KOPT-K1 (cell line): ENCODE measurements at regions not wholly inside any gene's neighbourhood (a gene's known extent, or its start where the extent isn't known, plus 50 kb on each side); places are given as distances from the start of the nearest gene placed in this dataset.

Source experiments
- H3K27ac ChIP-seq: fragments of 200-600 bp; sonication (generic); 2 replicates; pipeline ENCODE4 v1.5.1; 2016; ENCODE audit warnings: antibody characterized with exemption, mild to moderate bottlenecking, low read depth, low read length; ENCODE audit not compliant: poor library complexity, severe bottlenecking
- H3K36me3 ChIP-seq: fragments of 200-600 bp; sonication (generic); 2 replicates; pipeline ENCODE4 v1.5.1; 2017; ENCODE audit warnings: antibody characterized with exemption, mild to moderate bottlenecking, low read length, moderate library complexity; ENCODE audit not compliant: insufficient read depth
- H3K9me3 ChIP-seq: fragments of 200-600 bp; sonication (generic); 2 replicates; pipeline ENCODE4 v1.5.1; 2017; ENCODE audit warnings: antibody characterized with exemption, low read length, mild to moderate bottlenecking; ENCODE audit not compliant: insufficient read depth, poor library complexity, severe bottlenecking

DNA sequence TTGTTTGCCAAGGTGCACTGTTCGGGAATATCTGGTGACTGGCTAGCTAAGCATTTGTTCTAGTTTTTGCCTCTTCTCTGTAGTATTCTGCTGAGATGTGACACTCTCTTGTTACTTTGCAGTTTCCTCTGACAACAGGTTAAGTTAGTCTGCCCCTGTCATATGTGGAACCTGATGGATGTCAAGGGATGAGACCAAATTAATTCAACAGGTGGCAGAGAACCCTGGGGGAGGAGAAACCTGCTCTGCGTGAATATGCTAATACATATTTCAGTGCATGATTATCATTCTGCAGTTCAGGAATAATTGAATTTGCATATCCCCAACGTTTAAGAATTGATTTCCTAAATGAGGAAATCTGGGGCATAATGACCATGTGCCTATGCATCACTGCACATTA lies 777.3 kb downstream of the PDCD6IP start:
- Histone ChIP-seq H3K9me3 (no peaks in the 10 kb centered on the region), H3K27ac (no peak overlapping the region)

DNA sequence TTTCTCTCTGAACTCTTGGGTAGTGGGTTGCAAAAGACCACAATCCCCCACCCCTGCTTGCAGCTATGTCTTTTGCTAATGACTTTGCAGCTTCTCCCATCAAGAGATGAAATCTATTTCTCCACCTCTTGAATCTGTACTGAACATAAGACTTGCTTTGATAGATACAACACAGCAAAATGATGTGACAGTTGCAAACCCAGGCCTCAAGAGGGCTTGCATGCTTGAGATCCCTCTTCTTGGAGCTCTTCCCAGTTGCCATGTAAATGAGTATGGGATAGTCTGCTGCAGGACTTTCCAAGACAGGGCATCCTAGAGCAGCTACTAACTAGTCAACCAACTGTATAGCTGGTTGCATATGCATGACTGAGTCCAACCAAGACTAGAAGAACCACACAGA lies 783.6 kb downstream of the PDCD6IP start:
- Histone ChIP-seq H3K27ac (no peak overlapping the region), H3K36me3 (no peaks in the 10 kb centered on the region), H3K9me3 (no peaks in the 10 kb centered on the region)

More for the DNA sequence above, 777.3 kb downstream of the PDCD6IP start:
- H3K36me3 ChIP-seq, result no peaks in the 10 kb centered on the region

DNA sequence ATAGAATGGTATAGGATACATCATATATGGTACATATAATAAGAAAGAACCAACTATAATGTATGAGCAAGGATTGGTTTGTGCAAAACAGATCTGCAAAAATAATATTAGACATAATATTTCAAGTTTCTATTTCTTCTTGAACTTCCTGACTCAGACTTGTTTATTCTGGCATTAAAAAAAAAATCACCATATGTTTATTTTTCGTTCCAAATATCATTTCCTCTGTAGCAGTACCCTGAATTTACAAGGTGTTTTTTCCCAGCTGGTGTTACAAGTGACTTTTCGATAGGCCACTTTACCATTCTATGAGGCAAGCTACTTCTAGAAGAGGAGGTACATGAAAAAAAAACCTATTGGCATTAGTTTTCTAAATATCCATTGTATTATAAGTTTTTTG lies 785.0 kb downstream of the PDCD6IP start:
- Histone ChIP-seq H3K36me3 (no peaks in the 10 kb centered on the region), H3K9me3 (no peaks in the 10 kb centered on the region), H3K27ac (no peak overlapping the region)

DNA sequence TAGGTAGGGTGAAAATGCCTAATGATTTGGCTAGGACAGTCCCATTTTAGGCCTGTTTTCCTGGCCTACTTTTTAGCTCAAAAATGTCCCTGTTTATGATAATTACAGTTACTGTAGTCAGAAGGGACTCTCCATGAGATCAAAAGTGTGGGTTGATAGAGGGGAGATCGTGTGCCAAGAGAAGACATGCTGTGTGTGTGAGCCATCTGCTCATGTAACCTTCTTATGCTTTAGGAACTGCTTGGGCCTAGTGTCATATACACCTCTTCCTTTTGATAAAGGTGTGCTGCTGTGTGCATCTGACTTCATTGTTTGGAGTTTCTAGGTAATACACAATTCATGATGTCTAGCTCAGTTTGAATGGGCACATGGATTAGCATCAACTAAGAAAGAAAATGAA lies 786.5 kb downstream of the PDCD6IP start:
- H3K27ac ChIP-seq, result no peak overlapping the region
- H3K9me3 ChIP-seq, result no peaks in the 10 kb centered on the region
- H3K36me3 ChIP-seq, result no peaks in the 10 kb centered on the region

DNA sequence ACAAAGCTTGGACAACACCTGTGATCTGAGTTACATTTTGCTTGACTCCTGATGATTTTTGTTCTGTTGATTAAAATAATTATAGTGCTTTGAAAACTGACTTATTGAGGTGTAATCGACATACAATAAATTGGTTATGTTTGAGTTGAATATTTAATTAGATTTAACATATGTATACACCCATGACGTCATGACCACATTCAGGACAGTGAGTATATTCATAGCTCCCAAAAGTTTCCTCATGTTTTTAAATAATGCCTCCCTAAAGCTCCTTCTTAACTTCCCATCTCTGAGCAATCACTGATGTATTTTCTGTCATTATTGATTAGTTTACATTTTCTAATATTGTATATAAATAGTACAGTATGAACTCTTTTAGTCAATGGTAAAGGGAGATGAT lies 801.2 kb downstream of the PDCD6IP start:
- Histone ChIP-seq H3K9me3 (no peaks in the 10 kb centered on the region), H3K27ac (no peak overlapping the region), H3K36me3 (no peaks in the 10 kb centered on the region)

DNA sequence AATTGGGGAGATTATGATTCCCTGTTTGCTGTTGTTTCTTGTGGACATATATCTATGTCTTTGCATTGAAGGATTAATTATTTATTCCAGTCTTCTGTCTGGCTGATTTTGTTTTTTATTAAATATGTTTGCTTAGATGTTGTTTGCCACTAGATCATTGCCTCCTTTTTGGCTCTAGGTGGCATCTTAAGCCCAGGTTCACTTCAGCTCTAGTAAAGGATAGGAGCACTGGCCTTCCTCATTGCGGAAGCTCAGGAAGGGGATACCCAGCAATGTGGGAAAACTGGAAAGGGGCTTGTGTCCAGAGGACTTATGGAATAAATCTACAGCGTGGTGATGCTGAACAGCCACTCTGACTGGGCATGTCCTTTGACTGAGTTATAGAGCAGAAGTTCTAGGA lies 821.6 kb downstream of the PDCD6IP start:
- Histone ChIP-seq H3K9me3 (no peaks in the 10 kb centered on the region), H3K27ac (no peak overlapping the region), H3K36me3 (no peaks in the 10 kb centered on the region)

DNA sequence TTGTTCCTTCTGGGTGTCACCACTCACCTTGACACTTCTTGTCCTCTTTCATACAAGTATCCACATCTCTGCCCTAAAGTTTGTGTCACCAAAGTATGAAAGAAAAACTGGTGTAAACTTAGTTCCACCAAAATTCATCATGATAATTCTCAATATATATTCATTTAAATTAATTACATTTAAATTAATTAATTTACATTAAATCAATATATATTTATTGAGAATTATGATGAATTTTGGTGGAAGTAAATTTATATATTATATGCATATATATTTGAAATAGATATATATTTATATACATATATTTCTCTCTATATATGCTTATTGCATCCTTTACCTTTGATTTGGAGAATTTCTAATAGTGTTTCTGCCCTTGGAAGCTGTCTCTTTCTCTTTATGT lies 828.3 kb downstream of the PDCD6IP start:
- no peaks in the 10 kb centered on the region for H3K36me3 ChIP-seq

DNA sequence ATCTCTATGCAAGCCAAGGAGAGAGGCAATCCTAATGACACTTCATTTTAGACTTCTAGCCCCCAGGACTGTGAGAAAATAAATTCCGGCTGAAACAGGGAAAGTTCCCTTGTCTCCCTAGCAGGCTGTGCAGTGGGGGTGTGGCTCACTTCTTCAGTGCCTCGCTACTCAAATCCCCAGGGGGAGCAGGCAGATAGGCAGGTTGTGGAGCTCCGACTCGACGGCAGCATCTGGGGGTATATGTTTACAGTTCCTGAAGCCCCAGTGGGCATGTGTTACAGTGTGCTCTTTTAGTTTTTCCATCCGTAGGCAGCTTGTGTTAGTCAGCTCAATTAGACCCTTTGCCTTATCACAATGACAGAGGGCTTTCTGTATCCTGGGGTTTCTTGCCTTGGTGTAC lies 836.5 kb downstream of the PDCD6IP start:
- Histone ChIP-seq H3K27ac (no peak overlapping the region), H3K9me3 (no peaks in the 10 kb centered on the region), H3K36me3 (no peaks in the 10 kb centered on the region)

More for the DNA sequence above, 828.3 kb downstream of the PDCD6IP start:
- H3K9me3 ChIP-seq, result no peaks in the 10 kb centered on the region
- no peak overlapping the region for H3K27ac ChIP-seq

- Histone ChIP-seq H3K27ac (no peak overlapping the region), H3K36me3 (no peaks in the 10 kb centered on the region), H3K9me3 (no peaks in the 10 kb centered on the region)
Observed at GRCh38 chr3:34635352-34635850, 837.0 kb downstream of the PDCD6IP start.

DNA sequence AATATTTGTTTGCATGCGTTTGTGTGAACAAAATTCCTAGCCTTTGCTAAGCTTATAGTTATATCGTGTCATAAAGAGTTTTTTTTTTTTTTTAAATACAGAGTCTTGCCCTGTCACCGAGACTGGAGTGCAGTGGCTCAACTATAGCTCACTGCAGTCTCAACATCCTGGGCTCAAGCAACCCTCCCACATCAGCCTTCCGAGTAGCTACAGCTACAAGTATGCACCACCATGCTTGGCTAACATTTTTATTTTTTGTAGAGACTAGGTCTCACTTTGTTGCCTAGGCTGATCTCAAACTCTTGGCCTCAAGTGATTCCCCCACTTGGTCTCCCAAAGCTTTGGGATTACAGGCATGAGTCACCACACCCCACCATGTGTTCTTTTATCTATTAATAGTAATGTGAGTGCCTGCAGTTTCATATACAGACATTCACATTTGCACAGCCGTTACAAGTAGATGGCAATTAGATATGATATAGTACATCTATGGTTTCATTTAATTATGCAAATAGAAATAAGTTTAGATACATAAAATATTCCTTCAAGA lies 848.6 kb downstream of the PDCD6IP start:
- Histone ChIP-seq H3K27ac (no peak overlapping the region), H3K9me3 (no peaks in the 10 kb centered on the region), H3K36me3 (no peaks in the 10 kb centered on the region)

DNA sequence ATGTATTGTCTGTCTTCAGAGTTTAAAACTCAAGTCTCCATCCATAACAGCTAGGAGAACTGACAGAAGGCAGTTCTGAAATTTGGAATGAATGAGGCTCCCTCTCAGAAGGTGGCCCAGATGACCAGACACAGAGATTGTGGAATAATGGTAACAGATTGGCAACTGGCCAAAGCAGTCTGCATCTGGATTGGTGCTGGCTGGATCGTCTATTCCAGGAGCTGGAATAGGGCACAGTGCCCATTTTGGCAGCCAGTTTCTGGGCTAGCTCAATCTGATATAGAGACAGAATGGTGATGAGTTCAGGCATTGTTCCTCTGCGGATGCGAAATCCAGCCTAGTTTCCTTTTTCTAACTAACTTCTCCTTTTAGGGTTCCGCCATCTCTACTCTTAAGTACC lies 851.7 kb downstream of the PDCD6IP start:
- no peak overlapping the region for H3K27ac ChIP-seq
- no peaks in the 10 kb centered on the region for H3K9me3 ChIP-seq
- H3K36me3 ChIP-seq, result no peaks in the 10 kb centered on the region

DNA sequence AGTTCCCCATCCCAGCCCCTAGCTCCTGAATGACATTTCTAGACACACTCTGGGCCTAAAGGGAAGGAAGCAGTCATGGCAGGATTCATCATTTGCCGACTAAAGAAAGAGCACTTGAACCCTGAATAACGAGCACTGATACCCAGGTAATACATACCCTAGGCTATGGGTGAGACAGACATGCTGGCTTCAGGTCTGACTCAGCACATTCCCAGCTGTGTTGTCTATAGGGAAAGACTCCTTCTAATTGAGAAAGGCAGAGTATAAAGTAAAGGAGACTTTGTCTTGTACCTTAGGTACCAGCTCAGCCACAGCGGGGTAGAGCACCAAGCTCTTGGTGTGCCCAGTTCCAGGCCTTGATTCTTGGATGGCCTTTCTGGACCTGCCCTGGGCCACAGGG lies 870.5 kb downstream of the PDCD6IP start:
- H3K27ac ChIP-seq, result no peak overlapping the region
- no peaks in the 10 kb centered on the region for H3K36me3 ChIP-seq
- H3K9me3 ChIP-seq, result peaks cover 4% of the 10 kb centered on the region

DNA sequence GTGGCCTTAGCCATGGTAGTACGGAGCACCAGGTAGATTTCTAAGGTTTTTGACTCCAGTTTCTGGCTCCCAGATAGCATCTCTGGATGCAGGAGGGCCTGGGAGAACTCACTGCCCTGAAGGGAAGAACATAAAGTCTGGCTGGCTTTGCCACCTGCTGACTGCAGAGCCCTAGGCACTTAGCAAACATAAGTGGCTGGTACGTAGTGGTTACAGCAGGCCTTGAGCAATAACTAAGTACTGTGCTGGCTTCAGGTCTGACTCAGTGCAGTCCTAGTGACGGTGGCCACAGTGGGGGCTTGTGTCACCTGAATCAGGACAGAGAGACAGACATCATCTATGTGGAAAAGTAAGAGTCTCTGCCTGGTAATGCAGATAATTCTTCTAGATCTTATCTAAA lies 871.1 kb downstream of the PDCD6IP start:
- Histone ChIP-seq H3K9me3 (peaks cover 4% of the 10 kb centered on the region), H3K27ac (no peak overlapping the region), H3K36me3 (no peaks in the 10 kb centered on the region)

DNA sequence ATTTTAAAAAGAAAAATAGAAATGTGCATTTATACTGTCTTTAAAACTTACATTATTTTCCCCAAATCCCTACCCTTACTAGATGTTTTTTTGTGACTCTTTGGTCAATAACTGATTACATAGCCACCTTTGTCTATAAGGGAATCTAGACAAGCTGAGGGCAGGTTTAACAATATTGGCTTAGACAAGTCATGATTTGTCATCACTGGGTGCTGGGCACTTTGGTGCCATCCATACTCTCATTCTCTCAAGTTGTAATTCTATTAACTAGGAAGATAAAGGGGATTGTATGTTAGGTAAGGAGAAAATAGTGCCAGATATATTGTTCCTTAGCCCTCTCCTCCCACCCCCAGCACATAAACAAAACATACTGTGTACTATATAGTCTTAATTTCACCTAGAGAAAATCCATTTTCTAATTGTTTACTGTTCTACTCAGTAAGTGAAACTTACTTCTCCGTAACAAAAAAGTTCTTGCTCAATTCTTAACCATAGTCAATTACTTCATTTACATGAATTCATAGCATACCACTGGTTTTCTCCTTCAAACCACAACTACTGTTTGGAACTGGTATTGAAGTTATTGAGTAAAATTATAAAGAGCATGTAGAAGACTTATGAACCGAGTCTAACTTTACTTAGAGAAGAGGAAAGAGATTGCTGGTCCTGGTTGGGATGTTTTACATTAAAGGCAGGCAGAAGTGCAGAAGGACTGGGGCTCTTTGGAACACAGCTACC lies 877.1 kb downstream of the PDCD6IP start:
- Histone ChIP-seq H3K36me3 (no peaks in the 10 kb centered on the region), H3K9me3 (peaks cover 12% of the 10 kb centered on the region), H3K27ac (no peak overlapping the region)

- H3K27ac ChIP-seq, result no peak overlapping the region
- peaks cover 14% of the 10 kb centered on the region for H3K9me3 ChIP-seq
- no peaks in the 10 kb centered on the region for H3K36me3 ChIP-seq
Observed at GRCh38 chr3:34676436-34676835, 878.0 kb downstream of the PDCD6IP start.

DNA sequence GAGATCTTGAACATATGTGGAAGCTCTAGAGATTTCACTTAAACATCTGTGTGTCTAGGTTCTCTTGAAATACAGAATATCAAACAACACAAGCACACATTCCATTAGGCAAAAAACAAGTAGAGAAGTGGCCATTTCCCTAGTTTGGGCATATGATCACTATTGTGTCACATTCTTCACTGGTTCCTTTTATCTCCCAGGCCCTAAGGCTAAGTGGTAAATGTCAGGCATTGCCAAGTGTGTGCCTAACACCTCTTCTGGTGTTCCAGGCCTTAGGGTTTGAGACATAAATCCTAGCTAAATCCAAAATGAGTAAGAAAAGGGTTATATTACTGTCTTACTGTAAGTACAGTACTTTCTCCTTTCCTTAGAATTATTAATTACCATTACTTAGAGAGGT lies 880.1 kb downstream of the PDCD6IP start:
- Histone ChIP-seq H3K27ac (no peak overlapping the region), H3K36me3 (no peaks in the 10 kb centered on the region), H3K9me3 (peaks cover 14% of the 10 kb centered on the region)
